HG02973 (cell line): ENCODE measurements at regions not wholly inside any gene's neighbourhood (a gene's known extent, or its start where the extent isn't known, plus 50 kb on each side); places are given as distances from the start of the nearest gene placed in this dataset.

Experiments
- ATAC-seq: cut with Tn5 transposase; IDR thresholded peaks from one replicate; pipeline ENCODE4 v1.9.1; 2021; ENCODE audit warnings: moderate library complexity; ENCODE audit not compliant: unreplicated experiment

- ATAC-seq: no peak
Observed at GRCh38 chr10:2867788-2868299, 199.5 kb upstream of the PFKP start.

GRCh38 chr10:2866569-2866968, 200.8 kb upstream of the PFKP start:
- no peak for ATAC-seq

GRCh38 chr10:2861632-2862210, 205.6 kb upstream of the PFKP start:
- no peak for ATAC-seq

- ATAC-seq: no peak
Observed at GRCh38 chr10:2858452-2858851, 208.9 kb upstream of the PFKP start.

GRCh38 chr10:2856598-2856997, 210.8 kb upstream of the PFKP start:
- no peak for ATAC-seq

- ATAC-seq: no peak
Observed at GRCh38 chr10:2852574-2853323, 214.6 kb upstream of the PFKP start.

- ATAC-seq: no peak
Observed at GRCh38 chr10:2851566-2851965, 215.8 kb upstream of the PFKP start.

- no peak for ATAC-seq
Observed at GRCh38 chr10:2850202-2850601, 217.1 kb upstream of the PFKP start.

- ATAC-seq: no peak
Observed at GRCh38 chr10:2844925-2845324, 222.4 kb upstream of the PFKP start.

- no peak for ATAC-seq
Observed at GRCh38 chr10:2839081-2839725, 228.1 kb upstream of the PFKP start.

- ATAC-seq: no peak
Observed at GRCh38 chr10:2837674-2838073, 229.7 kb upstream of the PFKP start.

- ATAC-seq: no peak
Observed at GRCh38 chr10:2836921-2837662, 230.3 kb upstream of the PFKP start.

GRCh38 chr10:2834214-2834613, 233.1 kb upstream of the PFKP start:
- ATAC-seq: no peak

GRCh38 chr10:2831509-2831908, 235.8 kb upstream of the PFKP start:
- no peak for ATAC-seq

- no peak for ATAC-seq
Observed at GRCh38 chr10:2828741-2829140, 238.6 kb upstream of the PFKP start.

- ATAC-seq: no peak
Observed at GRCh38 chr10:2826675-2827074, 240.7 kb upstream of the PFKP start.

- ATAC-seq: no peak
Observed at GRCh38 chr10:2825841-2826240, 241.5 kb upstream of the PFKP start.

- ATAC-seq: no peak
Observed at GRCh38 chr10:2817940-2818636, 249.3 kb upstream of the PFKP start.

GRCh38 chr10:2813693-2814092, 253.7 kb upstream of the PFKP start:
- ATAC-seq: no peak

- no peak for ATAC-seq
Observed at GRCh38 chr10:2813286-2813685, 254.1 kb upstream of the PFKP start.

- no peak for ATAC-seq
Observed at GRCh38 chr10:2812631-2813030, 254.7 kb upstream of the PFKP start.
